ENCODE measurements at regions not wholly inside any gene's neighbourhood (a gene's known extent, or its start where the extent isn't known, plus 50 kb on each side); places are given as distances from the start of the nearest gene placed in this dataset.

DNA sequence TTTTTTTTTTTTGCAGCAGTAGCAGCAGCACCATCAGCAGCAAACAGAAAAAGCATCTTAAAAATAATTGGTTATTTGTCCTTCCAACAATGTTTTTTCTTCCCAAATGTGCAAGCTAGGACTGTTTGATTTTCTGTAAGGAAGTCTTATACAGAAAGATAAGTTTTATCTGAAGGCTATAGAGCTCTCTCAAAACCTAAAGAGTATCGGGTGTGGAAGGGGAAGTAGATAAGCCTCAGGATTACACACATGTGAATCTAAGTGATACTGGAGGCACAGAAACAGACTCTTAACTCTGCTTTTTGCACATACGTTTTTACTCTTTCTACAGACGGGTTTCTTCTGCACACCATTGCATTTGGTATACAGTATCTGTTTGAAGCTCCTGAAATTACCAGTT, 184.4 kb upstream of the FTMT start:
- no peaks in the 10 kb centered on the region for H3K27me3 Mint-ChIP-seq
- no peaks in the 10 kb centered on the region for H3K36me3 Mint-ChIP-seq
- no peak overlapping the region for H3K4me3 Mint-ChIP-seq
- peaks cover 5% of the 10 kb centered on the region for H3K9me3 Mint-ChIP-seq
- H3K27ac Mint-ChIP-seq: no peak overlapping the region
- no peak for DNase-seq (ENCODE audit: extremely low spot score, unreplicated experiment)
- TF ChIP-seq, protein P1, sequence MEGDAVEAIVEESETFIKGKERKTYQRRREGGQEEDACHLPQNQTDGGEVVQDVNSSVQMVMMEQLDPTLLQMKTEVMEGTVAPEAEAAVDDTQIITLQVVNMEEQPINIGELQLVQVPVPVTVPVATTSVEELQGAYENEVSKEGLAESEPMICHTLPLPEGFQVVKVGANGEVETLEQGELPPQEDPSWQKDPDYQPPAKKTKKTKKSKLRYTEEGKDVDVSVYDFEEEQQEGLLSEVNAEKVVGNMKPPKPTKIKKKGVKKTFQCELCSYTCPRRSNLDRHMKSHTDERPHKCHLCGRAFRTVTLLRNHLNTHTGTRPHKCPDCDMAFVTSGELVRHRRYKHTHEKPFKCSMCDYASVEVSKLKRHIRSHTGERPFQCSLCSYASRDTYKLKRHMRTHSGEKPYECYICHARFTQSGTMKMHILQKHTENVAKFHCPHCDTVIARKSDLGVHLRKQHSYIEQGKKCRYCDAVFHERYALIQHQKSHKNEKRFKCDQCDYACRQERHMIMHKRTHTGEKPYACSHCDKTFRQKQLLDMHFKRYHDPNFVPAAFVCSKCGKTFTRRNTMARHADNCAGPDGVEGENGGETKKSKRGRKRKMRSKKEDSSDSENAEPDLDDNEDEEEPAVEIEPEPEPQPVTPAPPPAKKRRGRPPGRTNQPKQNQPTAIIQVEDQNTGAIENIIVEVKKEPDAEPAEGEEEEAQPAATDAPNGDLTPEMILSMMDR (conservative IDR thresholded peaks at IDR 0.05): no peak
- no peaks in the 10 kb centered on the region for H3K4me1 Mint-ChIP-seq (ENCODE audit: unreplicated experiment)

GRCh38 chr5:121668635-121669034, 183.0 kb upstream of the FTMT start:
- Mint-ChIP-seq H3K9me3 (no peaks in the 10 kb centered on the region), H3K27me3 (no peaks in the 10 kb centered on the region), H3K36me3 (no peaks in the 10 kb centered on the region), H3K4me1 (ENCODE audit: unreplicated experiment) (no peaks in the 10 kb centered on the region), H3K27ac (no peak overlapping the region), H3K4me3 (no peak overlapping the region)
- no peak for DNase-seq (ENCODE audit: extremely low spot score, unreplicated experiment)
- TF ChIP-seq, protein P1 (conservative IDR thresholded peaks at IDR 0.05): no peak

DNA sequence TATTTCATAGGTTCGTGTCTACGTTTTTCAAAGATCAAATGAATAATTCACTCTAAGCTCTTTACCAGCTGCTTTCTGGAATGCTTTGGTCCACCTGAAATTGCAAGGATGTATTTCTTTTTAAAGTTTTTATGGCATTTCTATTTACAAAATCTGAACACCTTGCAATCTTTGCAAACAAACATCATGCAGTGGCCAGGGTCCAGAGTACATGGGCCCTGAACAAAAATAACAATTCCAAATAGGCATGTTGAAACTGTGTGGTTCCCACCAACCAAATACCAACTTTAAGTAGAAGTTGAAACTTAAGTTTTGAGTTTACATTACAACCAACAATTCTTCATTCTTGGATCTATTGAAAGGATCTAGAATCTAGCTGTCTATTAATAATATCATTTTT, 180.1 kb upstream of the FTMT start:
- H3K4me1 Mint-ChIP-seq (ENCODE audit: unreplicated experiment): no peaks in the 10 kb centered on the region
- TF ChIP-seq, protein P1 (conservative IDR thresholded peaks at IDR 0.05): no peak
- no peak overlapping the region for H3K27ac Mint-ChIP-seq
- H3K36me3 Mint-ChIP-seq: no peaks in the 10 kb centered on the region
- H3K4me3 Mint-ChIP-seq: no peak overlapping the region
- no peaks in the 10 kb centered on the region for H3K9me3 Mint-ChIP-seq
- DNase-seq (ENCODE audit: extremely low spot score, unreplicated experiment): no peak
- H3K27me3 Mint-ChIP-seq: no peaks in the 10 kb centered on the region

GRCh38 chr5:121675924-121676323, 175.8 kb upstream of the FTMT start:
- no peak overlapping the region for H3K4me3 Mint-ChIP-seq
- TF ChIP-seq, protein P1 (conservative IDR thresholded peaks at IDR 0.05): no peak
- no peak for DNase-seq (ENCODE audit: extremely low spot score, unreplicated experiment)
- no peaks in the 10 kb centered on the region for H3K9me3 Mint-ChIP-seq
- no peaks in the 10 kb centered on the region for H3K4me1 Mint-ChIP-seq (ENCODE audit: unreplicated experiment)
- no peak overlapping the region for H3K27ac Mint-ChIP-seq
- H3K36me3 Mint-ChIP-seq: no peaks in the 10 kb centered on the region
- H3K27me3 Mint-ChIP-seq: no peaks in the 10 kb centered on the region

GRCh38 chr5:121681229-121681855, 170.3 kb upstream of the FTMT start:
- Mint-ChIP-seq H3K9me3 (no peaks in the 10 kb centered on the region), H3K4me1 (ENCODE audit: unreplicated experiment) (no peaks in the 10 kb centered on the region), H3K27ac (no peak overlapping the region), H3K36me3 (no peaks in the 10 kb centered on the region), H3K4me3 (no peak overlapping the region), H3K27me3 (no peaks in the 10 kb centered on the region)
- TF ChIP-seq, protein P1 (conservative IDR thresholded peaks at IDR 0.05): no peak
- no peak for DNase-seq (ENCODE audit: extremely low spot score, unreplicated experiment)

- Mint-ChIP-seq H3K36me3 (no peaks in the 10 kb centered on the region), H3K4me3 (no peak overlapping the region), H3K27me3 (no peaks in the 10 kb centered on the region), H3K9me3 (no peaks in the 10 kb centered on the region), H3K4me1 (ENCODE audit: unreplicated experiment) (peaks cover 12% of the 10 kb centered on the region), H3K27ac (no peak overlapping the region)
- no peak for DNase-seq (ENCODE audit: extremely low spot score, unreplicated experiment)
- TF ChIP-seq, protein P1 (conservative IDR thresholded peaks at IDR 0.05): no peak
These were observed 163.6 kb upstream of the FTMT start for GRCh38 chr5:121688126-121688525.
